GM19455 (cell line): ENCODE measurements at regions not wholly inside any gene's neighbourhood (a gene's known extent, or its start where the extent isn't known, plus 50 kb on each side); places are given as distances from the start of the nearest gene placed in this dataset.
A peak's percentile ranks its signal among the peaks of the same experiment; 100 is the strongest.

ENCODE experiments used
- ATAC-seq: cut with Tn5 transposase; IDR thresholded peaks from one replicate; pipeline ENCODE4 v1.9.1; 2021; ENCODE audit not compliant: unreplicated experiment

DNA sequence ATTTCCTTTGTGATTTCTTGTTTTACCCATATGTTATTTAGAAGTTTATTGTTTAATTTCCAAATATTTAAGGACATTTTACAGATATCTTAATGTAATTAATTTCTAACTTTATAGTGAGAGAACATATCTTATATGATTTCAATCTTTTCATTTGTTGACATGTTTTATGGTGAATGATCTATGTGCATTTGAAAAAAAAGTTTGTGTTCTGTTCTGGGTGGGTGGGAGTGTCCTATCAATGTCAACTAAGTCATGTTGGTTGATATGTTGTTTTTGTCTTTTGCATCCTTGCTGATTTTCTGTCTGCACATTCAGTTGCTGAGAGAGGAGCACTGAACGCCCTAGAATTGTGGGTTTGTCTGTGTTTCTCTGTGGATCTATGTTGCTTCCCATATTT lies 50.3 kb upstream of the CBFA2T3 start:
- no peak for ATAC-seq

DNA sequence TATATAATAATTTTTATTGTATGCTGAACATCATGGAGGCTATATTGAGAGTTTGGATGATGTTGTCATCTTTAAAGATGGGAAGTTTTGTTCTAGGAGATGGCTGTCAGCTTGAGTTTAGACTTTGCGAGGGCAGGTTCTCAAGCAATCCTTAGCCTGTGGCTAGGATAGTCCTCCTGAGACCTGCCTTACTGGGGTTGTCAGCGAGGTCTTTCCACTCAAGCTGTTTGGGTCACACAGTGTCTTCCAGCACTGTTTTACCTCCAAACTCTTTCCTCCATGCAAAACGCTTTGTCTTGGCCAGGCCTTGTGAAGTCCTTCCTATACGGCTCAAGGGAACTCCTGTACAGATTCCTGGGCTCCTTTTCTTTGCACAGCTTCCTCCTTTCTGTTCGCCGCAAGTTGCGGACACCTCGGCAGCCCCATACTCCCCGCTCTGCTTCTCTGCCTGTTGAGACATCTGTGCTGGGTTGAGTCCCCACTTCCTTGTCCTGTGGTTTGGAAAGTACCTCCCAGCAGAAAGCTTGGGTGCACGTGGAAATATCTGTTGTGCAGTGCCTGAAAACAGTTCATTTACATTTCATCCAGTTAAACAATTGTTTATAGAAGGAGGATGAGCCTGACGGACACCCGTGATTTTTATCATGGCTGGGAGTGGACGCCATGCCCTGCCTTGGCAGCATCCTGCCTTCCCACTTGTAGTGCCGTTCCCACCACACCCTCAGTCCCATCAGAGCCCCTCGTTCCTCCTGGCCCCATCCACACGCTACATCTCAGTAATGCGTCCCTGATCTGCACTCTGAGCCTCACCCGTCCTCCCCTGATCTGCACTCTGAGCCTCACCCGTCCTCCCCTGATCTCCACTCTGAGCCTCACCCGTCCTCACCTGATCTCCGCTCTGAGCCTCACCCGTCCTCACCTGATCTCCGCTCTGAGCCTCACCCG lies 55.0 kb upstream of the CBFA2T3 start:
- peak; percentile 61 for ATAC-seq

DNA sequence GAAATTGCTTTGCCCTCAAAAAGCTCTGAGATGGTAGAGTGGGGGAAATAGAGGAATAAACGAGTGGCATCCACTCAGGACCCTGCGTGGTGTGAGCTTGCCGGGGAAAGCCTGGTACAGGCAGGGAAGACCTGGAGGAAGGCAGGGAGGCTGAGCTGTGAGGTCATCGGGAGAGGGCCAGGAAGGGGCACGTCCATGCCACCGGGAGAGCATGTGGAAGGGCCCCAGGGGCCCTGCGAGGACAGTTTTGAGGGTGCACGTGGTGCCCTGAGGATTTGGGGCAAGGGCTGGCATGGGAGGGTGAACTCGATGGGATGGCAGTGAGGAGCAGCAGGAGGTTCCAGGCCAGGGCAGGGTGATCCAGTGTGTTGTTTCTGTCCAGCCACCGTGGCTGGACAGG lies 56.3 kb upstream of the CBFA2T3 start:
- no peak for ATAC-seq

DNA sequence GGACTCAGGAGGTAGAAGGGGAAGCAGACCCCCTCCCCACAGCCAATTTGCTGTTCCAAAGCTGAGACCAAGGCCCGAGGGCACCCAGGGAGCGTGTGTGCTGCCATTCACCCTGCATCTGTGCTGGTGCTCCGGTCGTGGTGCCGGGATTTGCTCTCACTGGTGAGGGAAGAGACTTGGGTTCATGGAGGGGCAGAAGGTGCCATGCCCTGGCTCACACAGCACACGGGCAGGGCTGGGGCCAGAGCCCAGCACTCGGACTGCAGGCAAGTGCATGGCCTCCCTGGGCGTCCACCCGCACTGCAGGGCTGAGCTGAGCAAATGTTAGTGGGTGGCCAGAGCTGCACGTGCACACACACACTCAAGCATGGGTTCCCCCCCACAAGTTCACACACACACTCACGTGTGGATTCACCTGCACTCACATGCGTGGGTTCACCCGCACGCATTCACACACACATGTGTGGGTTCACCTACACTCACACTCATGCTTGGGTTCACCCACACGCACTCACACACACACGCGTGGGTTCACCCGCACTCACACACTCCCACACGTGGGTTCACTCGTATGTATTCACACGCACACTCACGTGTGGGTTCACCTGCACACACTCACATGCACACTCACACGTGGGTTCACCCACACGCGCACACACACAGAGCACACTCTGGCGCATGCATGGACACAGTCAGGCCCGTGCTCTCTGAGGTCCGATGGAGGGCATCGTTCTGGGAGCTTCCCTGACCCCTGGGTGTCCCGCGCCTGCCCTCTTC lies 57.0 kb upstream of the CBFA2T3 start:
- no peak for ATAC-seq

DNA sequence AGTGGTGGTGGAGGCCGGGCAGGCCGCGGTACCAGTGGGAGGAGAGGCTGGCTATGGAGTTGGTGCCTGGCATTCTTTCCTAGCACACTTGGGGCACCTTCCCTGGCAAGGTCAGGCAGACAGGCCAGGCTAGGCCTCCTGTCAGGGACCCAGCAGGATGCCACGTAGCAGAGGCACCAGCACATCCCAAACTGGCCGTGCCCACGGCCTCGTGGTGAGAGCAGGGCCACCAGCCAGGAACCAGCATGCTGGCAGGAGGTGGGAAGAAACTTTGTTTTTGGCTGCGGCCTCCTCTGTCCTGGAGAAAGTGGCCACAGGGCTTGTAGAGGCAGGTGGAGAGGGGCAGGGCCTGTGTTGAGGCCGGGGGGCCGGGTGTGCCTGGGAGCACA lies 57.6 kb upstream of the CBFA2T3 start:
- ATAC-seq, result no peak

DNA sequence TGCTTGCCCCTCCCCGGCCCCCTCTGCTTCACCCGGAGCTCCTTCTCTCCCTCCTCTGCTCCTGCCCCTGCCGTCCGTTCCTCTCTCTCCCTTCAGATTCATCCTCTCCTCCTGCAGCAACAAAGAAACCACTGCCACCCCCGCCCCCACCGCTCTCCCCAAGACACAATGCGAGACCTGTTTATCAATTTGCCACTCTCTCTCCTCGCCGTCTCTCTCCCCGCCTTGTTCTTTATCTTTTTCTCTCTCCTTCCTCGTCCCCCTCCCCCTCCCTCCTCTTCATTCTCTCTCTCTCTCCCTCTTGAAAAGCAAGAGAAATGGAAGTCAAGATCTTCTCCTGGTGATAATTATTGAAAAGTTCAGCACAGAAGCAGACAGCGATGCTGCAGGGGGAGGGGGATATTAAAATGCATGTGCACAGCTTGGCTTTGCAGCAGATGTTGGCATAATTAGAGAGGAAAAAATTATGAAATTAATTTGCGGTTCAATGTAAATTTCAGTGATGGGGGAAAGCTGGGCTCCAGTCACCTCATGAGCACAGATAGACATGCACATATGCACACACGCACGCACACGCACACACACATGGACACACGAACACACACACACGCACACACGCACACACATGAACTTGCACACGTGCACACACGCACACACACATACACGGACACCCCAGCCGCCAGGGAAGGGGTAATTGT lies 58.1 kb upstream of the CBFA2T3 start:
- ATAC-seq, result no peak

GRCh38 chr16:89035669-89036570 lies 57.7 kb upstream of the ACSF3 start:
- no peak for ATAC-seq

- no peak for ATAC-seq
Observed at GRCh38 chr16:89036776-89037175, 56.9 kb upstream of the ACSF3 start.

GRCh38 chr16:89037261-89038152 lies 56.1 kb upstream of the ACSF3 start:
- no peak for ATAC-seq

DNA sequence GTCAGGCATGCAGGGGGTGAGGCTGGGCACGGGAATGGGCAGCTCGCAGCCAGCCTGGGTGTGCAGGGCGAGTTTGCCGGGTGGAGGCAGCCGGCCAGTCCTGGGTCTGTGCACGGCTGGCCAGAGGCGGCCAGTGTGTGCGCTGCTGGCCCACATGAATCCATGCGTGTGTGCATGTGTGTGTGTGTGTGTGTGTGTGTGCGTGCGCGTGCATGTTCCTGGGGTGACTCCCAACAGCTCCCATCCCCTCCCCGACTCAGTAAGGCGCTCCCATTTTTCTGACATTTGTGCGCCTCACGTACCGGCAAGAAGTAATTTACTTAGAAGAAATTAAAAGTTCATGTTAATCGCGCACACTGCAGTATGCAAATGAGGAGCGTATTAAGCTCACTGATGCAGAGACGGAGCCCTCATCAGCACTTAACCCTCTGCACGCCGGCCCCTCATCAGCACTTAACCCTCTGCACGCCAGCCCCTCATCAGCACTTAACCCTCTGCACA lies 55.4 kb upstream of the ACSF3 start:
- no peak for ATAC-seq

- no peak for ATAC-seq
Observed at GRCh38 chr16:89038811-89039735, 54.6 kb upstream of the ACSF3 start.

- no peak for ATAC-seq
Observed at GRCh38 chr16:89039756-89040155, 53.9 kb upstream of the ACSF3 start.

DNA sequence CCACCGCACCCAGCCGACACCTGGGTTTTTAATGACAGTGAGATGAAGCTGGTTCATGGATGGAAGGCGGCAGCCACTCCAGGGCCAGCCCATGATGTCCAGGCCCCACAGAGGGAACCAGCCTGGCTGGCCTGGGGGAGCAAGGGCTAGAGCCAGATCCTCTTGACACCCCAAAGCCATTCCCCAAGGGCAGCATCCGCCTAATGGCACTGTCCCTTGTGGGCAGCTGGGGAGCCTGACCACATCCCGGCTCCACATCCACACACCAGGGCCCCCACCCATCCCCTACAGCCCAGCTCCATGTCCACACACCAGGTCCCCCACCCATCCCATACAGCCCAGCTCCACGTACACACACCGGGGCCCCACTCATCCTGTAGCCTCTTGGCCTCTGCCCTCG lies 53.3 kb upstream of the ACSF3 start:
- no peak for ATAC-seq

DNA sequence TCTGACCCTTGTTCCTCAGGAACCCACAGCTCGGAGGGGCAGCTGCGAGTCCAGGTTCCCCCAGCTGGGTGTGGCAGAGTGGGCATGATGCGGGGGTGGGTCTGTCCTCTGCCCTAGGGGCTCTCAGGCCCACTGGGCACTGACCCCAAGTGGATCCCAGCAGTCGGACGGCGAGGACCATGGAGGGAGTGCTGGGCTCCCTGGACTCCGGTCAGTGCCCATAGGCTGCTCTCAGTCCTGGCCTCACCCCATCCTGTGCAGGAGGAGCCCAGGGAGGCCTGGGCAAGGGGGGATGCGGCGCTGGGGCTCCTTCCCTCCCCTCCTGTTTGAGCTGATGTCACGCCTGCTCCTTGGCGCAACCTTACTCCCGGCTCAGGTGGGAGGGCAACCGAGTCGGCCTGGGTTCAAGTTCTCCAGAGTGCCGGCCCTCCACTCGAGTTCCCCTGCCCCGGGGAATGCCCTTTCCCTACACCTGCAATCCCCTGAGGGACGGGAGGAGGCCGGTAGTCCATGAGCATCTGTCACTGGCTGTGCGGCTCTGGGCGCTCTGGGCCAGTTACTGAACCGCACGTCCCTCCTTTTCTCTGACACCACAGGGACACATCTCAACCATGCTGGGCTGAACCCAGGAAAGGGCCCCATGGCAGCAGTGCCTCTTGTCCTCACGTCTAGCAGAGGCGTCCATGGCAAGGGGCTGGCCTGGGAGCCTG lies 52.6 kb upstream of the ACSF3 start:
- ATAC-seq, result no peak

DNA sequence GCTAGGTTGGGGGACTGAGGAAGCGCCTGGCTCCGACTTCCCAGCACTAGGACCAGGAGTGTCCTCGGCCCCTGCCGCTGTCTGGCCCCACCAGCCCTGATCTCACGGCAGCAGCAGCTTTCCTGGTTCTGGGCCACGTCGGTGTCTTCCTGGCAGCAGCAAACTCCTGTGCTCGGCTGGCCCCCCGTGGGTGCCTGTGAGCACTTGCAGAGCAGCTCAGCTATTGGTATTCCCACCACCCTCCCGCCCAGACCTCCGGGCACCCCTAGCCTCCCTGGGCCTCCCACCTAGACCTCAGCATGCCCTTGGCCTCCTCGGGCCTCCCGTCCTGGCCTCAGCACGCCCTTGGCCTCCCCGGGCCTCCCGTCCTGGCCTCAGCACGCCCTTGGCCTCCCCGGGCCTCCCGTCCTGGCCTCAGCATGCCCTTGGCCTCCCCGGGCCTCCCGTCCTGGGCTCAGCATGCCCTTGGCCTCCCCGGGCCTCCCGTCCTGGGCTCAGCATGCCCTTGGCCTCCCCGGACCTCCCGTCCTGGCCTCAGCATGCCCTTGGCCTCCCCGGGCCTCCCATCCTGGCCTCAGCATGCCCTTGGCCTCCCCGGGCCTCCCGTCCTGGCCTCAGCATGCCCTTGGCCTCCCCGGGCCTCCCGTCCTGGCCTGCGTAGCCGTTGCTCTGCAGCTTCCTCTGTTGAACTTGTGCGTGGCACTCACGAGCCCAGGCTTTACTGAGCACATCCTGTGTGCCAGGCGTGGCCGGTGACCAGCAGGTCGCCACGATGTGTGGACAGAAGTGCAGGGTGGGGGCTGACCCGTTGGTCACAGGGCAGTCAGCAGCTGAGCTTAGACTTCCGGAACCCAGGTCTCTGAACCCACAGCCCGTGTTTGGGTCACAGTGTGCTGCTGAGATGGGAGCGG lies 51.8 kb upstream of the ACSF3 start:
- ATAC-seq, result no peak

DNA sequence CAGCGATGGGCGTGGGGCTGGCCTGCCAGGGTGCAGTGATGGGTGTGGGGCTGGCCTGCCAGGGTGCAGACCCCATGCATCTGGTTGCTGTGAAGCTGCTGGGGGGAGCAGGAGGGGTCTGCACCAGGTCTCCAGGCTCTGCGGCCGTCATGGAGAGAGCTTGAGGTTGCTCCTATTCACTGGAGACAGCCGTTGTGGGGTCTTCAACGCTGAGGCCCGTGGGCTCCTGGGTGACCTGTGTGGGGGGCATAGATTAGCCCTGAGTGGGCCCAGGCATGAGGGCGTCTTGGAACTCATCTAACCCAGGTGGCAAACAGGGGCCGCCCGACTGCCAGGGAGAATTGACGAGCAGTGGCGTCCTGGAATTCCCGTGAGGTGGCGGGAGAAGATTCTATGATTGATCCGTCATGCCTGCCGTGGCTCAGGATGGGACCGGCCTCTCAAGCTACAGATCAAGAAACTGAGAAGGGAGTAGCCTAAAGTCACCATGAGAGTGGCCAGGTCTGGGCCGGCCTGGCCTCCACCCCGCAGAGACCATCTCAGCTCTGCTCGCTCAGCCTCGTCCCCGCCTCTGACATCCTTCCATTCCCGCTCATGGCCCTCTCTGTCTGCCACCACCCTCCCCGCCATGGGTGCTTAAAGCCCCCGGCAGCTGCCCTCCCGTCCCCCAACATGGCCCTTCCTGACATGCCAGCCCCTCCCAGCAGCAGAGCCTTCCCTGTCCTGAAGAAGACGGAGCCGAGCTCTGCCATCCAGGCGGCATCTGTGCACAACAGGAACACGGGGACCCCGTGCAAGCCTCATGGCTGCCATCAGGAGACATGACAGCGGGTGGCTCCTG lies 50.7 kb upstream of the ACSF3 start:
- no peak for ATAC-seq
